Mesenchymal stem cell (in vitro differentiated cells and primary cell): ENCODE measurements at regions not wholly inside any gene's neighbourhood (a gene's known extent, or its start where the extent isn't known, plus 50 kb on each side); places are given as distances from the start of the nearest gene placed in this dataset.
A peak's percentile ranks its signal among the peaks of the same experiment; 100 is the strongest.

ENCODE experiments used
- DNase-seq: peaks from one replicate; pipeline ENCODE4 v3.0.0-alpha.2; 2013
- H2AFZ ChIP-seq: one replicate; pipeline ENCODE4 v1.6.1; 2013; ENCODE audit warnings: low read depth, mild to moderate bottlenecking, control low read depth, inconsistent platforms, low read length, moderate library complexity
- H2AK5ac ChIP-seq: 2 replicates; pipeline ENCODE4 v1.6.1; 2013; ENCODE audit warnings: low read length, moderate library complexity, mild to moderate bottlenecking, inconsistent platforms; ENCODE audit not compliant: severe bottlenecking
- H2BK120ac ChIP-seq: one replicate; pipeline ENCODE4 v1.6.1; 2013; ENCODE audit warnings: low read depth, mild to moderate bottlenecking, inconsistent platforms, low read length, moderate library complexity
- H2BK12ac ChIP-seq, 2 experiments: one replicate each; pipeline ENCODE4 v1.6.1; 2013; ENCODE audit warnings: inconsistent platforms in 2 of 2, low read length in 2 of 2, mild to moderate bottlenecking in 2 of 2, moderate library complexity in 2 of 2, control low read depth in 1 of 2
- H2BK15ac ChIP-seq: one replicate; pipeline ENCODE4 v1.6.1; 2013; ENCODE audit warnings: mild to moderate bottlenecking, low read depth, inconsistent platforms; ENCODE audit not compliant: poor library complexity, severe bottlenecking
- H2BK5ac ChIP-seq: 2 replicates; pipeline ENCODE4 v1.6.1; 2013; ENCODE audit warnings: low read depth, mild to moderate bottlenecking, low read length, control low read depth, inconsistent platforms; ENCODE audit not compliant: poor library complexity, severe bottlenecking
- H3K14ac ChIP-seq, 2 experiments: one replicate each; pipeline ENCODE4 v1.6.1; 2013; ENCODE audit warnings: inconsistent platforms in 2 of 2, low read length in 2 of 2, control low read depth in 1 of 2, mild to moderate bottlenecking in 1 of 2, moderate library complexity in 1 of 2
- H3K18ac ChIP-seq, 2 experiments: one replicate each; pipeline ENCODE4 v1.6.1; 2013; ENCODE audit warnings: inconsistent platforms in 2 of 2, low read length in 2 of 2, control low read depth in 1 of 2, low read depth in 1 of 2, mild to moderate bottlenecking in 1 of 2
- H3K23ac ChIP-seq, 2 experiments: one replicate each; pipeline ENCODE4 v1.6.1; 2013; ENCODE audit warnings: inconsistent platforms in 2 of 2, low read length in 2 of 2, mild to moderate bottlenecking in 2 of 2, moderate library complexity in 2 of 2, control low read depth in 1 of 2
- H3K27ac ChIP-seq: 2 replicates; pipeline ENCODE4 v1.5.1; 2013; ENCODE audit warnings: mild to moderate bottlenecking, moderate library complexity, low read length, control low read depth, inconsistent platforms; ENCODE audit not compliant: poor library complexity, severe bottlenecking
- H3K27me3 ChIP-seq, 2 experiments: 2 replicates each; pipeline versions ENCODE4 v1.6.1 to v1.7.0; 2013; ENCODE audit warnings: low read length in 2 of 2, mild to moderate bottlenecking in 2 of 2, moderate library complexity in 2 of 2, control low read depth in 1 of 2, inconsistent platforms in 1 of 2; ENCODE audit not compliant: control insufficient read depth in 1 of 2, insufficient read depth in 1 of 2
- H3K36me3 ChIP-seq, 2 experiments: 2 replicates each; pipeline versions ENCODE4 v1.6.1 to v1.7.0; 2013; ENCODE audit warnings: low read length in 2 of 2, control low read depth in 1 of 2, inconsistent platforms in 1 of 2, low read depth in 1 of 2, mild to moderate bottlenecking in 1 of 2; ENCODE audit not compliant: insufficient read depth in 2 of 2, control insufficient read depth in 1 of 2
- H3K4ac ChIP-seq, 2 experiments: one replicate each; pipeline ENCODE4 v1.6.1; 2013; ENCODE audit warnings: inconsistent platforms in 2 of 2, low read length in 2 of 2, mild to moderate bottlenecking in 2 of 2, moderate library complexity in 2 of 2, control low read depth in 1 of 2, low read depth in 1 of 2
- H3K4me1 ChIP-seq: 2 replicates; pipeline ENCODE4 v1.6.1; 2013; ENCODE audit warnings: low read depth, low read length, control low read depth; ENCODE audit not compliant: control insufficient read depth, insufficient read depth
- H3K4me2 ChIP-seq: 2 replicates; pipeline ENCODE4 v1.6.1; 2013; ENCODE audit warnings: low read length, mild to moderate bottlenecking, inconsistent platforms; ENCODE audit not compliant: poor library complexity, severe bottlenecking
- H3K4me3 ChIP-seq, 2 experiments: 2 replicates each; pipeline versions ENCODE4 v1.5.1 to v1.7.0; 2013; ENCODE audit warnings: low read length in 2 of 2, mild to moderate bottlenecking in 2 of 2, control low read depth in 1 of 2, low read depth in 1 of 2; ENCODE audit not compliant: insufficient read depth in 1 of 2
- H3K79me1 ChIP-seq: replicated peaks from 2 replicates; pipeline ENCODE4 v1.6.1; 2013; ENCODE audit warnings: mild to moderate bottlenecking, control low read depth, low read length, inconsistent platforms; ENCODE audit not compliant: poor library complexity, severe bottlenecking
- H3K9ac ChIP-seq: 2 replicates; pipeline ENCODE4 v1.7.0; 2013; ENCODE audit warnings: mild to moderate bottlenecking, low read length, moderate library complexity
- H3K9me3 ChIP-seq: 2 replicates; pipeline ENCODE4 v1.7.0; 2013; ENCODE audit warnings: mild to moderate bottlenecking, low read length; ENCODE audit not compliant: control insufficient read depth
- H4K8ac ChIP-seq: one replicate; pipeline ENCODE4 v1.6.1; 2013; ENCODE audit warnings: inconsistent platforms, mild to moderate bottlenecking, low read length, moderate library complexity
- H4K91ac ChIP-seq: one replicate; pipeline ENCODE4 v1.6.1; 2013; ENCODE audit warnings: mild to moderate bottlenecking, low read length, inconsistent platforms
- WGBS: methylation state at CpG from one replicate; pipeline ENCODE4 v1.1.7; 2013; ENCODE audit warnings: mixed read lengths; 5-methylcytosine and 5-hydroxymethylcytosine counted together

DNA sequence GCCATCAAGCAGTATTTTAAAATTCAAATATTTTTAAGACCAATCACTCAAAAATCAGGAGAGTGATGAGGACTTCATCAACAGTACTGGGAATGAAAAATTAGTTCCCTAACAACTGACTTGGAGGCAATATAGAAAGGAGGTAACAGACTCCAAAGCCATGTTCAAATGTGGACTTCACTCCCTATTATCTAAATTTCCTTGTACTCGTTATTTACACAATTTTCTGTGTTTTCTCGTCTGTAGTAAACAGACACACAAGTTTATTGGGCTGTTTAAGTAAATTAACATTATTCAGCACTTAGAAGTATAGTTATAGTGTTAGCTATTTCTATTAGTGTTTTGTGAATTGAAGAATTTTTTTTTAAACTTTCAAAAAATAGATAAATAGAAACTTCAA is 159.5 kb upstream of the FTMT start:
- no peak overlapping the region for H3K27ac ChIP-seq
- no peak overlapping the region for H2BK15ac ChIP-seq
- H2AK5ac ChIP-seq: no peak overlapping the region
- DNase-seq: no peak
- no peaks in the 10 kb centered on the region for H3K79me1 ChIP-seq
- H3K4ac ChIP-seq: no peak overlapping the region
- no peak overlapping the region for H3K23ac ChIP-seq
- no peak overlapping the region for H4K8ac ChIP-seq
- H2AFZ ChIP-seq: no peak overlapping the region
- no peak overlapping the region for H3K14ac ChIP-seq
- no peak overlapping the region for H3K4me2 ChIP-seq
- no peak overlapping the region for H2BK120ac ChIP-seq
- H3K9ac ChIP-seq: no peak overlapping the region
- H3K18ac ChIP-seq: no peak overlapping the region
- no peak overlapping the region for H2BK5ac ChIP-seq
- H3K36me3 ChIP-seq: no peaks in the 10 kb centered on the region
- H3K9me3 ChIP-seq: no peaks in the 10 kb centered on the region
- H3K27me3 ChIP-seq: no peaks in the 10 kb centered on the region
- no CpG with 5 or more reads among the region's 2 CpGs for WGBS
- no peak overlapping the region for H3K4me3 ChIP-seq
- no peak overlapping the region for H2BK12ac ChIP-seq
- H3K4me1 ChIP-seq: peaks cover 1% of the 10 kb centered on the region
- no peak overlapping the region for H4K91ac ChIP-seq

DNA sequence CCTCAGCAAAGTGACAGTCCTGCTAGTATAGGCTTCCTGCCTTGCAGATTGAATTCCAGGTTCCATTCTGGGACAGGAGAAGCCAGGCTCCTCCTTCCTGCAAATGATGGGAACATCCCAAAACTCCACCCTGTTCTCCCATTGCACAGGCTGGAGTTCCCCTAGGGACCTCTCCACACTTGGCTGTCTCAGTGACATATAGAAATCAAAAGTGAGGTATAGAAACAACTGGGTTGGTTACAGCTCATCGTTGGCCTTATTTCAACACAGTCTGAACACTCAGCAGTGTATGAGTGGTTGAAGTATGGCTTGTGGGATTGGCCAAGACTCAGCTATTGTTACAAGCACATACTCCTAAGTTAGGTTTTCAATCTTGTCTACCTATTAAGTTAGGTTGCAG is 157.8 kb upstream of the FTMT start:
- H3K36me3 ChIP-seq: no peaks in the 10 kb centered on the region
- no peak overlapping the region for H2BK12ac ChIP-seq
- WGBS: 71% methylated on average over 1 of the region's 1 CpG
- peak overlapping the region; percentile 14 for H2AFZ ChIP-seq
- peak; percentile 6 for DNase-seq
- H3K23ac ChIP-seq: no peak overlapping the region
- H3K4me3 ChIP-seq: no peak overlapping the region
- H3K4me2 ChIP-seq: no peak overlapping the region
- no peak overlapping the region for H3K14ac ChIP-seq
- no peaks in the 10 kb centered on the region for H3K4me1 ChIP-seq
- no peaks in the 10 kb centered on the region for H3K79me1 ChIP-seq
- no peak overlapping the region for H4K8ac ChIP-seq
- H3K18ac ChIP-seq: no peak overlapping the region
- no peak overlapping the region for H3K4ac ChIP-seq
- no peaks in the 10 kb centered on the region for H3K9me3 ChIP-seq
- no peak overlapping the region for H2BK5ac ChIP-seq
- H3K27me3 ChIP-seq: no peaks in the 10 kb centered on the region
- H2BK15ac ChIP-seq: no peak overlapping the region
- no peak overlapping the region for H2BK120ac ChIP-seq
- H3K9ac ChIP-seq: no peak overlapping the region
- no peak overlapping the region for H4K91ac ChIP-seq
- H2AK5ac ChIP-seq: no peak overlapping the region
- no peak overlapping the region for H3K27ac ChIP-seq

DNA sequence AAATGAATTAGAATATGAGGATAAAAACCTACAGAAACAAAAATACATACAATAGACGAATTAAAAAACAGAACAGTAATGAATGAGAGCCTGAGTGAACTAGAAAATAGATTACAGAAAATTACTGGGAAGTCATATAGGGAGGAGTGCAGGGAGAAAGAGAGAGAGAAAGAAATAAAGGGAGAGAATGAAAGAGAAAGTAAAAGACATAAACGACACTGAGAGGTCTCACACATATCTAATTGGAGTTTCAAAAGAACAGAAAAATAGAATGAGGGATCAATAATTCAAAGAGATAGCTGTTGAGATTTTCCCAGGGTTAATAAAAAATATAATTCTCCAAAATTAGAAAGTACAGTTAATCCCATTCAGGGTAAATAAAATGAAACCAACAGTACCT is 156.4 kb upstream of the FTMT start:
- peak overlapping the region in 1 of 2 experiments; percentile 37 for H3K4me3 ChIP-seq
- H3K4me1 ChIP-seq: no peaks in the 10 kb centered on the region
- no peak overlapping the region for H3K23ac ChIP-seq
- H3K27ac ChIP-seq: no peak overlapping the region
- no peak overlapping the region for H2AFZ ChIP-seq
- H2BK120ac ChIP-seq: no peak overlapping the region
- H3K36me3 ChIP-seq: no peaks in the 10 kb centered on the region
- no peak overlapping the region for H3K14ac ChIP-seq
- peak overlapping the region; percentile 38 for H3K9ac ChIP-seq
- H2BK15ac ChIP-seq: no peak overlapping the region
- no peak overlapping the region for H2AK5ac ChIP-seq
- 85% methylated on average over 1 of the region's 2 CpGs for WGBS
- no peak overlapping the region for H3K4ac ChIP-seq
- H3K18ac ChIP-seq: no peak overlapping the region
- no peaks in the 10 kb centered on the region for H3K79me1 ChIP-seq
- no peak for DNase-seq
- H4K91ac ChIP-seq: no peak overlapping the region
- H3K4me2 ChIP-seq: no peak overlapping the region
- no peak overlapping the region for H4K8ac ChIP-seq
- no peaks in the 10 kb centered on the region for H3K9me3 ChIP-seq
- H2BK5ac ChIP-seq: no peak overlapping the region
- H3K27me3 ChIP-seq: no peaks in the 10 kb centered on the region
- no peak overlapping the region for H2BK12ac ChIP-seq

DNA sequence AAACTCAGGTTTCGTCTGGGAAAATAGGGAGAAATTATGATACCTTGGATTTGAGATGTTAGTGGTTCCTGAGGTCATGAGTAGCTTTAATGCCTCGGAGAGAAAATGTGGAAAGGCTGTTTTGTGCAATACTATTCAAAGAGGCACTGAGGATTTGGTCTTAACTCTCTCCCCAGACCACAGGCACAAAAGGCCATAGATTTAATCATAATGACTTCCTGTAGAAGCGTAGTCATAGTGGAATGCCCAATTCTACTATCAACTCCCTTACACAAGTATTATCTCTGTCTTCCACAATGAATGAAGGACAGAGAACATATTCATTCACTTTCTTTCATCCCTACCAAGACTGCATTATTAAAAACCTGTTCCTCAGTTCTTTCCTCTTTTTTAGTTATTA is 153.0 kb upstream of the FTMT start:
- Histone ChIP-seq H3K27ac (no peak overlapping the region), H3K4me2 (no peak overlapping the region), H3K9ac (no peak overlapping the region), H3K14ac (no peak overlapping the region), H3K18ac (no peak overlapping the region), H2BK5ac (no peak overlapping the region), H2AFZ (no peak overlapping the region), H3K23ac (no peak overlapping the region), H3K27me3 (no peaks in the 10 kb centered on the region), H3K36me3 (no peaks in the 10 kb centered on the region), H3K4ac (no peak overlapping the region), H4K91ac (no peak overlapping the region), H2BK12ac (no peak overlapping the region), H2AK5ac (no peak overlapping the region), H3K4me3 (no peak overlapping the region), H3K4me1 (no peaks in the 10 kb centered on the region), H3K9me3 (no peaks in the 10 kb centered on the region), H3K79me1 (no peaks in the 10 kb centered on the region), H2BK120ac (no peak overlapping the region), H2BK15ac (no peak overlapping the region), H4K8ac (no peak overlapping the region)
- 79% methylated on average over 3 of the region's 3 CpGs for WGBS
- peak; percentile 9 for DNase-seq
